Middle frontal gyrus (tissue), 1 donor: ENCODE measurements at regions not wholly inside any gene's neighbourhood (a gene's known extent, or its start where the extent isn't known, plus 50 kb on each side); places are given as distances from the start of the nearest gene placed in this dataset.
"Not testable (repeated sequence)": the region's sequence is repeated elsewhere in the genome, so short reads cannot be mapped to it uniquely, and the experiment has no call there.

Source experiments
- DNase-seq: peaks from one replicate; pipeline ENCODE4 v3.0.0-alpha.2; 2015; ENCODE audit warnings: low spot score; ENCODE audit errors: extremely low spot score

DNA sequence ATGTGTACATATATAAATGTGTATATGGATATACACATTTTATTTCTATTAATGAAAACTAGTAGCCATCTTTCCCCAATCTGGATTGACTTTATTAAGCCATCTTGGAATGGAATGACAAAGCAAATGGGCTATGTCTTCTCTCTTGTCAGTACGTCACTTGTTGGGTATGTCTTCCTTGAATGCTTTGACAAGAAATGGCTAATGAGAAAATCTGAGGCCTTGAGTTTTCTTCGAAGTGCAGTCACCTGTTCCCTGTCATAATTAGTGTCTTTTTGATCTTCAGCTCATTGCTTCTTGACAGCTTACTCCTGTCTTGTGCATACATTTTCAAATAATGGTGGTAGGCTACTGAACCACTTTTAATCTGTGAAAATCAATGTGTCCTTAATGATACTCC, 243.2 kb upstream of the RGMB start:
- DNase-seq = no peak

DNA sequence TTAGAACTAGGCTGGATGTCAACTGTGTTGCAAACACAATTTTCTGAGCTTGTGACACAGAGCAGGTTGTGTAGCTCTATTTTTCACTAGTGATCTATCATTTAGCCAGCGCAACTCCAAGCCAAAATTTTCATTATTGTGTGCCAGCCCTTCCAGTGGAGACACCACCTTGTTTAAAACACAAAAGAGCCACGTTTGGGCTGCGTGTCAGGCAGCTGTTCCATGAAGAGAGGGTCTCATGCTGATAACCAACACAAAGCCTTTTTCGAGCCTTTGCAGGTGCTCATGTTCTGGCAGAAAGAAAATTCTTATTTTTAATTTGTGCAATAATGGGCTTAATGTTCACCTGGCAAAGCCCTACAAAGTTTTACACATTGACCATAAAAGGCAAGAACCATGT, 237.6 kb upstream of the RGMB start:
- no peak for DNase-seq

GRCh38 chr5:98540056-98540455, 233.4 kb upstream of the RGMB start:
- DNase-seq = no peak

GRCh38 chr5:98541641-98542040, 231.8 kb upstream of the RGMB start:
- no peak for DNase-seq

DNA sequence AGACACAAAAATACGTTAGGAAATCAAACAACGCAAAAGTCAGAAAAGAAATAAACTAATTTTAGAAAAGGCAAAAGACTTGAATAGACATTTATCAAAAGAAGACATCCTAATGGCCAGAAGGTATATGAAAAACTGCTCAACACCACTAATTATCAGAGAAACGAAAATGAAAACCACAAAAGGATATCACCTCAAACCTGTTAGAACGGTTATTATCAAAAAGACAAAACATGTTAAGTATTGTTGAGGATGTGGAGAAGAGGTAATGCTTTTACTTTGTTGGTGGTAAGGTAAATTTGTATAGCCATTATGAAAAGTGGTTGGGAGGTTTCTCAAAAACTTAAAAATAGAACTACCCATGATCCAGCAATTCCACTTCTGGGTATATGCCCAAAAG, 230.0 kb upstream of the RGMB start:
- no peak for DNase-seq

- not testable (repeated sequence) for DNase-seq
These were observed 226.5 kb upstream of the RGMB start for GRCh38 chr5:98546924-98547323.

GRCh38 chr5:98556712-98557111, 216.8 kb upstream of the RGMB start:
- no peak for DNase-seq

DNA sequence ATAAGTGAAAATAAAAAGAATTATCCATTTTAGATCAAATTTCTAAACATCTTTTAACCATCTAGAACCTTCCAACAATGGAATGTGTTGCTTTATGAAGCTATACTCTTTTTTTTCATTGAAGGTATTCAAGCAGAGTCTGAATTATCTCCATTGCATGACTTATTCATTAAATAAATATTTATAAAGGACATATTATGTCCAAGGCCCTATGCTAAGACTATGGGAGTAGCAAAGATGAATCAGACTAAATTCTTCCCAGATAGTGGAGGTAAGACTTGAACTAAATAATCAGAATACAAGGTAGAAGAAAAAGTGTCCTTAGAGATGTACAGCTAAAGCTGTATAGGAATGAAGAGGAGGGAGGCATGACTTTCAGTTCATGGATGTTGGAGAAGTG, 215.5 kb upstream of the RGMB start:
- no peak for DNase-seq

GRCh38 chr5:98563885-98564653, 209.4 kb upstream of the RGMB start:
- DNase-seq = no peak

DNA sequence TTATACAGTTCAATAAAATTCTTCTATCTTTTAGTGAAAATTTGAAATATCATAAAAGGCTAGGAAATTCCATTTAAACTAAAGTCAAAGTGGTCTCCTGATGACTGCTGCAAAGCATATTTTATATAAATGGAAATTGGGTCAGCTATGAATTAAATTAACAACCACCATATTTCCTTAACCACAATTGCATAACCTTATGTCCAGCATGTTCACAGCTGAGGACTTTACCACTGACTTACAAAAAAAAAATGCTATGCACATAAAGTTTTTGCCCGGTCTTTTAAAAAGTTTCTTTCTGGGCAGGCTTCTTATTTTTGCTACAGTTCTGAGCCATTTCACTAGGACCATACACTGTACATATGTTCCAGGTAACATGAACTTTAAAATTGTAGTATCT, 208.6 kb upstream of the RGMB start:
- DNase-seq = no peak

GRCh38 chr5:98568336-98568735, 205.1 kb upstream of the RGMB start:
- no peak for DNase-seq

- DNase-seq = no peak
These were observed 204.2 kb upstream of the RGMB start for GRCh38 chr5:98569288-98569687.

- no peak for DNase-seq
These were observed 203.5 kb upstream of the RGMB start for GRCh38 chr5:98570010-98570409.

DNA sequence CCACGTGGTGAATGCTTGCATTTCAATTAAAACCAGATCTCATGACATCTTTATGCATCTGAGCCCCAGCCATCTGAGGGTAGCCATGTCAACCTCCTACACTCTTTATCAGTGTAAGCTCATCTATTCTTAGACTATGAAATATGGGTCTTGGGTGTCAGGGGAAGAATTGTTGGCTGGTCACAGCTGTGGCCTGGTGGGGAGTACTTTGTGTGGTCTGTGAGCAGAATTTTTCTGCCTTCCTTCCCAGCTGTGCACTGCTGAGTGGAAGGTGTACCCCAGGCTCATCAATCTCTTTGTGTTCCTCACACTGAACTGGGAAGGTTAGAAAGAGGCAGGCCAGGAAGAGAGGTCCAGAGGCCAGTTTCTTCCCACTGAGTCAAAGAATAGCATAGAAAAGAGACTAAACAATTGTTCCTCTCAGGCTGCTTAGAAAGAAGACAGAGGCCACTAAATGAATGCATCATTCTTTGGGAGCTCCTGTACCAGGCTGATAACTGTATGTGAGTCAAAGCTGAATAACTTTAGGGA, 202.7 kb upstream of the RGMB start:
- no peak for DNase-seq

DNA sequence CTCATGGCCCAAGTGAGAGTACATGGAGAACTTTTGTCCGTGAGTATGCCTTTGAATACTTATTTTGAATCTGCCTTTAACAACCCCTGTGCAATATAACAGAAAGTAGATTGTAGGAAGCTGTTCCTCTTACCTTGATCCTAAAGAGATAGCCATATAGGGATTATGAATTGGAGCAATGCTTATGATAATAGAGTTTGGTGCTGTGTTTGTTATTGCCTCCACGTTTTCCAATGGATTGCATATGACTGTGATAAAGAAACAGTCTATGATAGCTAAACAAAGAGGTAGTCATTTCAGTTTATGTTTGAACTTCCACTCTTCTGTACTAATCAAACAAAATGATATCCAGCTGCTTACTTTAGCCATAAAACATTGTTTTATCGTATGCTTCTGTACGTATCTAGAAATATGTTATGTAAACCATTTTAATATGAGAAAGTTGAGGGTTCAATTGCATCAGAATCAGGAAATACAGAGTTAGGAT, 199.6 kb upstream of the RGMB start:
- no peak for DNase-seq

GRCh38 chr5:98576275-98576674, 197.2 kb upstream of the RGMB start:
- no peak for DNase-seq

GRCh38 chr5:98578438-98578837, 195.0 kb upstream of the RGMB start:
- DNase-seq = no peak

DNA sequence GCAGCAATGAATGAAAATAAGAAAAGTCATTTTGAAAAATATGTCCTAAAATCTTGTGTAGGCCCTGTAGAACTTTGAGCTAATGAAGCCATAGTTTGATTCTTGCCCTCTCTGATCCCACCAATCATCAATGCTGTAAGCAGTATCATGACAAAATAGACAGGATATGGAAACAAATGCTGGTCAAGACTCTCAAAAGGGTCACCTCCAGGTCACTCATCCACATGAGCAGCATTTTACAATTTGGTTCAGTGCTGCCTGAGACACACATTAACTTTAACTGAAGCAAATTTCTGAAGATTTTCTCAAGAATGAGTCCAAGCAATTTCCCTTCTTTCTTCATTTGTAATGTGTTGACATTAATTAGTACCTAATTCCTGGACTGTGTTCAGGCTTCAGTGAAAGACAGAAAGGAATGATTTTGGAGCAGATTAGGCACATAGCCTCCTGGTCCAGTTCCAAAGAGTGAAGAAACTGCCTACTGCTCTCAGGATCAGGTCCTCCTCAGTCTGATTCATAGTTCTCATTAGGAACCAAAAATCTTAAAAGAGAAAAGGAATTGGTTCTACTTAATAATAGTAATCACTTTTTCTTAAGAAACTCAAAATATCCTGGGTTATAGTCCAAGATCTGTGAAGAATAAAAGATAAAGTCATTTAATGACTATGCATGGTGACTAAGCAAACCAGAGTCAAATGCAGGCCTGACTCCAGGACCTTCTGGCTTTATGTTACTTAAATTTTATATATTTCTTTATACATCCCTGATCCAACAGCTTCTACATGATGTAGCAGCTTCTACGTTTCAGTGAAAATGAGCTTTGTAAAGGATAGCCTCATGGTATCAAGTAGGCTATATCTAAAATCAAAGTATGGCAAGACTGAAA, 192.1 kb upstream of the RGMB start:
- DNase-seq = no peak

DNA sequence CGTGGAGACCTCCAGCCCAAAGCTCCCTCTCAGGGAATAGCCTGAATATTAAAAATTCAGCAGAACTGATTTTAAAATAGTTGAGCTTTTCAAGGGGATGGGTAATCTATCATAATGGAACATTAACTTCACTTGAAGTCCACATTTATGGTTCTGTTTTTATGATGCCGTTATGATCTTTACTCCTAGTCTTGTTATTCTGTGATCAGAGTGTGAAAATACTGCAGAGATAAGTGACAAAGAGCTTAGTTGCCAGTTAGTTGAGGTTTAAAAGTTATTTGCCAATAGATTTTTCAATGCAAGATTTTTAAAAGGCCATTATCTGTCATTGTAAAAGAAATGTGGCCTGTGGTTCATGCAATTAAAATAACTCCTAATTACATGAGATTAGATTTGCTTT, 189.9 kb upstream of the RGMB start:
- DNase-seq = no peak

DNA sequence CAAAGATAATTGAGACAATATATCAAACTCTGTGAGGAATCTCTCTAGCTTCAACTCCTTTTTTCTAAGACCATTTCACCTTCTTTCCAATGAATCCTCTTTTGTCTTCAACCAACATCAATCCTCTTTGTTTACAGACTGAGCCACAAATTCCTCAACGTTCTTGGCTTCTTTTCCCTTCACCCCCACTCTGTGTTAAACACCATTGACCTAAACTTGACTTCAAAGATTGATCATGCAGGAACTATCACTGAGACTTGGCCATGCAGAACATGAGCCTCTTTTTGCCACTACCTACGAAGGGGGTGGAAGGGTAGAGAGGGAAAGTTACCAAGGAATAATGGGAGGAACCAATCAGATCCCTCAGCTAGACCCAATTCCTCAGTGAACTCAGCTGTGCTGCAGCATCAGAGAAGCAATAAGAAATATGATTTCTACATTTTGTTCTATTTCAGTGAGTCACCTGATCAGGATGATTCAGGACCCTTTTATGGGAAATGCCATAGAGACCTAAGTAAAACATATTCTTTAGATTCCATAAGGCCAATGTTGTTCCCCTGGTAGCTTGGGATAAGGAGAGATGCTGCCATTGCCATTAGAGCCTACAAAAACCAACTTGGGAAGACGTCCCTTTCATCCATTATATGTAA, 187.7 kb upstream of the RGMB start:
- no peak for DNase-seq

DNA sequence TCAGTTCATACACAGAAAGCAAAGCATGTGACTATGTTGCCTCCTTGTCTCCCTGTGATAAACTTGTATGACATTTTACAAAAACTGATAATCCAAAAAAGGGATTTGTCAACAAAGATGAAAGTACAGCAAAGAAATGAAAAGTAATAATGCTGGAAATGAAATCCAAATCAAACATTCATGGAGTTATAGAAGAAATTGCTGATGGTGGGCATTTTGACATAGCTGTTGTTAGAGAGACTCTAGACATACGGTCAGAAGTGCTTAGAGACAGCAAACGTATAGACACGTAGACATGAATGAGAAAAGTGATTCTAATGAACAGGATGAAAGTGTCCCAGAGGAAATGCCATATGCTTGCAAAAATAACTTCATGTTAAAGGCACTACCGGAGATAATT, 186.9 kb upstream of the RGMB start:
- DNase-seq = no peak

GRCh38 chr5:98587166-98587565, 186.3 kb upstream of the RGMB start:
- DNase-seq = no peak
